Testis (tissue), 2 donors: ENCODE measurements at regions not wholly inside any gene's neighbourhood (a gene's known extent, or its start where the extent isn't known, plus 50 kb on each side); places are given as distances from the start of the nearest gene placed in this dataset.

Experiments used
- POLR2A ChIP-seq: fragments of 450-650 bp; IDR thresholded peaks from one replicate; pipeline ENCODE4 v1.6.1; 2017; ENCODE audit warnings: antibody characterized with exemption, mild to moderate bottlenecking, moderate library complexity
- TF ChIP-seq, protein P1 (sequence below), 3 experiments: fragments of 450-650 bp in 2 of 3; fragments of 200-600 bp in 1 of 3; sonication (generic) in 1 of 3; IDR thresholded peaks; one replicate each; pipeline ENCODE4 v1.5.1; 2016 to 2019; ENCODE audit warnings: antibody characterized with exemption in 3 of 3, mild to moderate bottlenecking in 2 of 3, moderate library complexity in 1 of 3

DNA sequence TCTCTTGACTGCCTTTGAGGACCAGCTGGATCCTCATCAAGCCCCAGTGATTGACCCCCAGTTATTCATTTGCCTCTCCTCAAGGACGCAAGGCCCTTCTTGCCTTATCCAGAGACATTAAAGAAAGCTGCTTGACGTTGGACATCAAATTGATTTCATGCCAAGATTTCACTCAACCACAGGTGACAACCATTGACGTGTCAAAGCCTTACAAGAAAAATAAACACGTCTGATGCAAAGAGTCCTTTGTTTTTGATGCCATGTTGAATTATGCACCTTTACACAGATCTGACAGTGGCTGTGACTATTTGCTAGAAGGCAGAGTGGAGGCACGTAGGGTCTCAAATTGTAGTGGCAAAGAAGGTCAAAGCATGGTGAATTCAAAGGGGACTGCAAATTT lies 666.2 kb upstream of the CAMK1G start:
- TF ChIP-seq, protein P1, sequence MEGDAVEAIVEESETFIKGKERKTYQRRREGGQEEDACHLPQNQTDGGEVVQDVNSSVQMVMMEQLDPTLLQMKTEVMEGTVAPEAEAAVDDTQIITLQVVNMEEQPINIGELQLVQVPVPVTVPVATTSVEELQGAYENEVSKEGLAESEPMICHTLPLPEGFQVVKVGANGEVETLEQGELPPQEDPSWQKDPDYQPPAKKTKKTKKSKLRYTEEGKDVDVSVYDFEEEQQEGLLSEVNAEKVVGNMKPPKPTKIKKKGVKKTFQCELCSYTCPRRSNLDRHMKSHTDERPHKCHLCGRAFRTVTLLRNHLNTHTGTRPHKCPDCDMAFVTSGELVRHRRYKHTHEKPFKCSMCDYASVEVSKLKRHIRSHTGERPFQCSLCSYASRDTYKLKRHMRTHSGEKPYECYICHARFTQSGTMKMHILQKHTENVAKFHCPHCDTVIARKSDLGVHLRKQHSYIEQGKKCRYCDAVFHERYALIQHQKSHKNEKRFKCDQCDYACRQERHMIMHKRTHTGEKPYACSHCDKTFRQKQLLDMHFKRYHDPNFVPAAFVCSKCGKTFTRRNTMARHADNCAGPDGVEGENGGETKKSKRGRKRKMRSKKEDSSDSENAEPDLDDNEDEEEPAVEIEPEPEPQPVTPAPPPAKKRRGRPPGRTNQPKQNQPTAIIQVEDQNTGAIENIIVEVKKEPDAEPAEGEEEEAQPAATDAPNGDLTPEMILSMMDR (IDR thresholded peaks at IDR 0.05), result no peak
- no peak for TF ChIP-seq POLR2A
